ENCODE measurements at regions not wholly inside any gene's neighbourhood (a gene's known extent, or its start where the extent isn't known, plus 50 kb on each side); places are given as distances from the start of the nearest gene placed in this dataset.

GRCh38 chr3:21357241-21357640 lies 393.8 kb downstream of the ZNF385D start:
- no peak overlapping the region for H3K9ac ChIP-seq (ENCODE audit: low read depth, low read length, poor library complexity, severe bottlenecking)
- no peaks in the 10 kb centered on the region for H3K79me2 ChIP-seq (ENCODE audit: insufficient read depth, low read length)
- no peak overlapping the region for H3K4me3 ChIP-seq (ENCODE audit: low read length, poor library complexity, severe bottlenecking)
- H3K4me1 ChIP-seq (ENCODE audit: insufficient read depth, low read length, poor library complexity, severe bottlenecking) = no peaks in the 10 kb centered on the region
- H2AFZ ChIP-seq (ENCODE audit: low read length) = no peak overlapping the region
- no peak overlapping the region for H3K4me2 ChIP-seq (ENCODE audit: low read depth, low read length, poor library complexity, severe bottlenecking)
- H3K9me2 ChIP-seq (replicated peaks; ENCODE audit: low read depth, low read length) = 0 out of 2 replicates have a peak, but pooled peaks cover 5% of the 10 kb centered on the region
- no peaks in the 10 kb centered on the region for H3K36me3 ChIP-seq (ENCODE audit: insufficient read depth, low read length)
- TF ChIP-seq CTCF (conservative IDR thresholded peaks at IDR 0.05; ENCODE audit: low read length) (no peak), EZH2phosphoT487 (IDR thresholded peaks at IDR 0.05; ENCODE audit: borderline replicate concordance) (no peak)
- no peaks in the 10 kb centered on the region for H3K27me3 ChIP-seq (ENCODE audit: insufficient read depth, low read length, poor library complexity, severe bottlenecking)
- H3K9me3 ChIP-seq (ENCODE audit: insufficient read depth, low read depth, low read length) = no peaks in the 10 kb centered on the region
- no peaks in the 10 kb centered on the region for H3F3A ChIP-seq (ENCODE audit: low read depth)
- no peaks in the 10 kb centered on the region for H4K20me1 ChIP-seq (ENCODE audit: insufficient read depth, low read length, poor library complexity, severe bottlenecking)

- no peaks in the 10 kb centered on the region for H3K27me3 ChIP-seq (ENCODE audit: insufficient read depth, low read length, poor library complexity, severe bottlenecking)
- no peak overlapping the region for H3K4me3 ChIP-seq (ENCODE audit: low read length, poor library complexity, severe bottlenecking)
Measured at GRCh38 chr3:21356402-21356801, 394.6 kb downstream of the ZNF385D start.

GRCh38 chr3:21345382-21345976 lies 405.5 kb downstream of the ZNF385D start:
- Histone ChIP-seq H3K9me2 (replicated peaks; ENCODE audit: low read depth, low read length) (no peaks in the 10 kb centered on the region), H3K9me3 (ENCODE audit: insufficient read depth, low read depth, low read length) (no peaks in the 10 kb centered on the region), H3K9ac (ENCODE audit: low read depth, low read length, poor library complexity, severe bottlenecking) (no peak overlapping the region), H3F3A (ENCODE audit: low read depth) (no peaks in the 10 kb centered on the region), H3K27me3 (ENCODE audit: insufficient read depth, low read length, poor library complexity, severe bottlenecking) (no peaks in the 10 kb centered on the region), H4K20me1 (ENCODE audit: insufficient read depth, low read length, poor library complexity, severe bottlenecking) (no peaks in the 10 kb centered on the region), H3K4me1 (ENCODE audit: insufficient read depth, low read length, poor library complexity, severe bottlenecking) (no peaks in the 10 kb centered on the region), H3K79me2 (ENCODE audit: insufficient read depth, low read length) (no peaks in the 10 kb centered on the region), H3K36me3 (ENCODE audit: insufficient read depth, low read length) (no peaks in the 10 kb centered on the region), H3K4me3 (ENCODE audit: low read length, poor library complexity, severe bottlenecking) (no peak overlapping the region), H3K4me2 (ENCODE audit: low read depth, low read length, poor library complexity, severe bottlenecking) (no peak overlapping the region), H2AFZ (ENCODE audit: low read length) (no peak overlapping the region)
- no peak for TF ChIP-seq EZH2phosphoT487 (IDR thresholded peaks at IDR 0.05; ENCODE audit: borderline replicate concordance)
- TF ChIP-seq CTCF (conservative IDR thresholded peaks at IDR 0.05; ENCODE audit: low read length) = no peak

More at GRCh38 chr3:21356402-21356801, 394.6 kb downstream of the ZNF385D start:
- Histone ChIP-seq H2AFZ (ENCODE audit: low read length) (no peak overlapping the region), H4K20me1 (ENCODE audit: insufficient read depth, low read length, poor library complexity, severe bottlenecking) (no peaks in the 10 kb centered on the region), H3K36me3 (ENCODE audit: insufficient read depth, low read length) (no peaks in the 10 kb centered on the region), H3K79me2 (ENCODE audit: insufficient read depth, low read length) (no peaks in the 10 kb centered on the region), H3K4me1 (ENCODE audit: insufficient read depth, low read length, poor library complexity, severe bottlenecking) (no peaks in the 10 kb centered on the region), H3F3A (ENCODE audit: low read depth) (no peaks in the 10 kb centered on the region), H3K9me3 (ENCODE audit: insufficient read depth, low read depth, low read length) (no peaks in the 10 kb centered on the region), H3K4me2 (ENCODE audit: low read depth, low read length, poor library complexity, severe bottlenecking) (no peak overlapping the region), H3K9ac (ENCODE audit: low read depth, low read length, poor library complexity, severe bottlenecking) (no peak overlapping the region), H3K9me2 (replicated peaks; ENCODE audit: low read depth, low read length) (0 out of 2 replicates have a peak, but pooled peaks cover 5% of the 10 kb centered on the region)
- no peak for TF ChIP-seq CTCF (conservative IDR thresholded peaks at IDR 0.05; ENCODE audit: low read length)
- no peak for TF ChIP-seq EZH2phosphoT487 (IDR thresholded peaks at IDR 0.05; ENCODE audit: borderline replicate concordance)

Data from Loucy (cell line).